ENCODE measurements at regions not wholly inside any gene's neighbourhood (a gene's known extent, or its start where the extent isn't known, plus 50 kb on each side); places are given as distances from the start of the nearest gene placed in this dataset.

- Histone ChIP-seq H3K27ac (replicated peaks) (no peak overlapping the region), H3K4me3 (replicated peaks; ENCODE audit: insufficient read depth, low read length) (no peak overlapping the region), H3K27me3 (ENCODE audit: insufficient read depth, poor library complexity, severe bottlenecking) (no peaks in the 10 kb centered on the region)
- no peak for DNase-seq (ENCODE audit: low read depth in 1 of 2, low spot score in 1 of 2)
- TF ChIP-seq CTCF (IDR thresholded peaks at IDR 0.05; ENCODE audit: insufficient read depth, low read length) (no peak), POLR2AphosphoS5 (IDR thresholded peaks at IDR 0.05; ENCODE audit: low read depth) (no peak), REST (IDR thresholded peaks at IDR 0.05; ENCODE audit: insufficient replicate concordance, low read depth) (no peak), GABPA (IDR thresholded peaks at IDR 0.05; ENCODE audit: low read depth) (no peak), SPI1 (IDR thresholded peaks at IDR 0.05; ENCODE audit: borderline replicate concordance, low read depth) (no peak)
These were observed 72.9 kb upstream of the SLC22A16 start for GRCh38 chr6:110549277-110549676.

GRCh38 chr6:110548110-110548847 is 71.9 kb upstream of the SLC22A16 start:
- Histone ChIP-seq H3K27ac (replicated peaks) (no peak overlapping the region), H3K27me3 (ENCODE audit: insufficient read depth, poor library complexity, severe bottlenecking) (no peaks in the 10 kb centered on the region), H3K4me3 (replicated peaks; ENCODE audit: insufficient read depth, low read length) (no peak overlapping the region)
- DNase-seq (ENCODE audit: low read depth in 1 of 2, low spot score in 1 of 2), result no peak
- TF ChIP-seq GABPA (IDR thresholded peaks at IDR 0.05; ENCODE audit: low read depth) (no peak), SPI1 (IDR thresholded peaks at IDR 0.05; ENCODE audit: borderline replicate concordance, low read depth) (no peak), POLR2AphosphoS5 (IDR thresholded peaks at IDR 0.05; ENCODE audit: low read depth) (no peak), CTCF (IDR thresholded peaks at IDR 0.05; ENCODE audit: insufficient read depth, low read length) (no peak), REST (IDR thresholded peaks at IDR 0.05; ENCODE audit: insufficient replicate concordance, low read depth) (no peak)

- Histone ChIP-seq H3K27me3 (ENCODE audit: insufficient read depth, poor library complexity, severe bottlenecking) (no peaks in the 10 kb centered on the region), H3K27ac (replicated peaks) (no peak overlapping the region), H3K4me3 (replicated peaks; ENCODE audit: insufficient read depth, low read length) (no peak overlapping the region)
- DNase-seq (ENCODE audit: low read depth in 1 of 2, low spot score in 1 of 2), result no peak
- TF ChIP-seq REST (IDR thresholded peaks at IDR 0.05; ENCODE audit: insufficient replicate concordance, low read depth), result no peak
- no peak for TF ChIP-seq GABPA (IDR thresholded peaks at IDR 0.05; ENCODE audit: low read depth)
- TF ChIP-seq SPI1 (IDR thresholded peaks at IDR 0.05; ENCODE audit: borderline replicate concordance, low read depth), result no peak
- TF ChIP-seq CTCF (IDR thresholded peaks at IDR 0.05; ENCODE audit: insufficient read depth, low read length), result no peak
- no peak for TF ChIP-seq POLR2AphosphoS5 (IDR thresholded peaks at IDR 0.05; ENCODE audit: low read depth)
These were observed 71.0 kb upstream of the SLC22A16 start for GRCh38 chr6:110547266-110547964.
